K562 (cell line): ENCODE measurements at regions not wholly inside any gene's neighbourhood (a gene's known extent, or its start where the extent isn't known, plus 50 kb on each side); places are given as distances from the start of the nearest gene placed in this dataset. TPM values are rescaled to one million over a fixed set of nuclear protein-coding genes. Genes with fewer than 3 reads are reported as not detected.

Source experiments
- DACH1 ChIP-seq: fragments of 450-650 bp; IDR thresholded peaks from 2 replicates; pipeline ENCODE4 v1.6.1; 2018; ENCODE audit not compliant: partially characterized antibody
- GATA2 ChIP-seq: sonication (generic); formaldehyde crosslinking; IDR thresholded peaks from 2 replicates; pipeline ENCODE4 v1.4.0; 2020; ENCODE audit warnings: mild to moderate bottlenecking, missing genetic modification reagents
- IFI16 ChIP-seq: fragments of 250-450 bp; sonication (Bioruptor Pico); IDR thresholded peaks from 2 replicates; pipeline ENCODE4 v2.1.2; 2022; ENCODE audit warnings: mild to moderate bottlenecking, inconsistent platforms
- OTX1 ChIP-seq: fragments of 450-650 bp; formaldehyde crosslinking; IDR thresholded peaks from 2 replicates; pipeline ENCODE4 v1.4.0; 2022; ENCODE audit warnings: mild to moderate bottlenecking
- RNF219 ChIP-seq: fragments of 250-450 bp; sonication (Bioruptor Pico); IDR thresholded peaks from 2 replicates; pipeline ENCODE4 v1.5.0; 2022; ENCODE audit warnings: mild to moderate bottlenecking
- SMAD3 ChIP-seq: fragments of 450-650 bp; formaldehyde crosslinking; conservative IDR thresholded peaks from 2 replicates; pipeline ENCODE4 v1.4.0; 2020; ENCODE audit warnings: mild to moderate bottlenecking
- SRSF9 ChIP-seq: fragments of 200-400 bp; formaldehyde crosslinking; IDR thresholded peaks from 2 replicates; pipeline ENCODE4 v1.6.1; 2017; ENCODE audit warnings: low read depth, low read length, borderline replicate concordance
- ZFP36 ChIP-seq: fragments of 150-350 bp; IDR thresholded peaks from 2 replicates; pipeline ENCODE4 v1.6.1; 2018; ENCODE audit warnings: low read length, low read depth; ENCODE audit not compliant: partially characterized antibody
- ZNF41 ChIP-seq: fragments of 250-450 bp; sonication (Bioruptor Pico); conservative IDR thresholded peaks from 2 replicates; pipeline ENCODE4 v1.4.0; 2020; ENCODE audit warnings: mild to moderate bottlenecking
- ZNF778 ChIP-seq: fragments of 450-650 bp; formaldehyde crosslinking; IDR thresholded peaks from 2 replicates; pipeline ENCODE4 v1.4.0; 2020; ENCODE audit warnings: mild to moderate bottlenecking, moderate library complexity
- ZSCAN29 ChIP-seq: fragments of 450-650 bp; IDR thresholded peaks from 2 replicates; pipeline ENCODE4 v1.6.1; 2017
- small RNA-seq: library from RNA; depleted of rRNA; stranded (forward); fragments of <200 nt; gene quantifications from one replicate; pipeline ENCODE3, GENCODE V24; 2014

- TF ChIP-seq GATA2 (CRISPR knock-in tag) (peak; percentile 15; the same call in 1 of the 2 replicates), DACH1 (peak; percentile 41), SRSF9 (no peak), ZNF41 (no peak), SMAD3 (CRISPR knock-in tag) (no peak), OTX1 (CRISPR knock-in tag) (no peak), RNF219 (no peak), IFI16 (no peak), ZNF778 (CRISPR knock-in tag) (no peak), ZSCAN29 (no peak), ZFP36 (no peak)
Observed at GRCh38 chr9:87447547-87448432, 49.9 kb upstream of the DAPK1 start (continued).

Small RNAs in the stretch of these regions (small RNA-seq; reads per million reads assigned to genes)
- gene AL353752.1: not detected
- gene RF00568: not detected
